ENCODE measurements at regions not wholly inside any gene's neighbourhood (a gene's known extent, or its start where the extent isn't known, plus 50 kb on each side); places are given as distances from the start of the nearest gene placed in this dataset.

DNA sequence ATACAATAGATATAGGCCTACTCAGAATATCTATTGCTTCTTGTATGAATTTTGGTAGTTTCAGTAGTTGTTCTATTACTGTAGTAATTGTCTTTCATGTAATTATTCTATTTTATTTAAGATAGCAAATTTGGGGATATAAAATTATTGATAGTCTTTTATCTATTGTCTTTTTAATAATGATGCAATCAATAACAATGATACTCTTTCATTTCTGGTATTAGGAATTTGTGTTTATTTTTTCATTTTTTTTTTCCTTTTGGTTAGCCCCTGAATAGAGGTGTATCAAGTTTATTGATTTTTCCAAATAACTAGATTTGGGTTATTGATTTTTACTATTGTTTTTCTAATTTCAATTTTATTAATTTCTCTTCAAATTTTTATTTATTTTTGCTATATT lies 1503.7 kb downstream of the REEP3 start:
- Histone ChIP-seq H3K4me3 (ENCODE audit: low read depth, low read length, poor library complexity, severe bottlenecking) (no peak overlapping the region), H3K36me3 (ENCODE audit: insufficient read depth, low read length) (no peaks in the 10 kb centered on the region), H3K9ac (ENCODE audit: low read length) (no peak overlapping the region), H2AFZ (ENCODE audit: low read length) (no peak overlapping the region), H3K9me2 (ENCODE audit: low read depth, low read length) (no peaks in the 10 kb centered on the region), H3K79me2 (ENCODE audit: insufficient read depth, low read length) (no peaks in the 10 kb centered on the region), H3K9me3 (ENCODE audit: low read length) (no peaks in the 10 kb centered on the region), H3K4me2 (ENCODE audit: low read length) (no peak overlapping the region), H3F3A (ENCODE audit: insufficient read depth, low read length) (no peaks in the 10 kb centered on the region), H4K20me1 (ENCODE audit: insufficient read depth, low read length) (no peaks in the 10 kb centered on the region), H3K4me1 (ENCODE audit: insufficient read depth, low read length, severe bottlenecking) (no peaks in the 10 kb centered on the region), H3K27me3 (ENCODE audit: insufficient read depth, low read length) (no peaks in the 10 kb centered on the region), H3K27ac (ENCODE audit: low read depth, low read length, poor library complexity, severe bottlenecking) (no peak overlapping the region)
- no peak for TF ChIP-seq EZH2 (IDR thresholded peaks at IDR 0.05; ENCODE audit: borderline replicate concordance, low read length)
- TF ChIP-seq, protein P1, sequence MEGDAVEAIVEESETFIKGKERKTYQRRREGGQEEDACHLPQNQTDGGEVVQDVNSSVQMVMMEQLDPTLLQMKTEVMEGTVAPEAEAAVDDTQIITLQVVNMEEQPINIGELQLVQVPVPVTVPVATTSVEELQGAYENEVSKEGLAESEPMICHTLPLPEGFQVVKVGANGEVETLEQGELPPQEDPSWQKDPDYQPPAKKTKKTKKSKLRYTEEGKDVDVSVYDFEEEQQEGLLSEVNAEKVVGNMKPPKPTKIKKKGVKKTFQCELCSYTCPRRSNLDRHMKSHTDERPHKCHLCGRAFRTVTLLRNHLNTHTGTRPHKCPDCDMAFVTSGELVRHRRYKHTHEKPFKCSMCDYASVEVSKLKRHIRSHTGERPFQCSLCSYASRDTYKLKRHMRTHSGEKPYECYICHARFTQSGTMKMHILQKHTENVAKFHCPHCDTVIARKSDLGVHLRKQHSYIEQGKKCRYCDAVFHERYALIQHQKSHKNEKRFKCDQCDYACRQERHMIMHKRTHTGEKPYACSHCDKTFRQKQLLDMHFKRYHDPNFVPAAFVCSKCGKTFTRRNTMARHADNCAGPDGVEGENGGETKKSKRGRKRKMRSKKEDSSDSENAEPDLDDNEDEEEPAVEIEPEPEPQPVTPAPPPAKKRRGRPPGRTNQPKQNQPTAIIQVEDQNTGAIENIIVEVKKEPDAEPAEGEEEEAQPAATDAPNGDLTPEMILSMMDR (IDR thresholded peaks at IDR 0.05; ENCODE audit: low read length), result no peak

DNA sequence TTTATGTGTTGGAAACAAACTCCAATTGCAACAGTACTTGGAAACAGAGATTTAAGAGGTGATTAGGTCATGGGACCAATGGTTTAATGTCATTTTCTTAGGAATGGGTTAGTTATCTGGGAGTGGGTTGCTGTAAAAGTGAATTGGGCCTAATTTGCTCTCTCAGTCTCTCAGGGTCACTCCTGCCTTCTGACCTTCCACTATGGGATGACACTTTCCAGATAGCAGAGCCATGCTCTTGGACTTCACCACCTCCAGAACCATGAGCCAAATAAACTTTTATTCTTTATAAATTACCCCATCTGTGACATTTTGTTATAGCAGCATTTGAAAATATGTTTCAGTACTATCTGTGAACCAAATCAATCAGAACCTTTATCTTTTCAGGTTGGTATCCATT lies 1509.1 kb downstream of the REEP3 start:
- Histone ChIP-seq H3K9ac (ENCODE audit: low read length) (no peak overlapping the region), H3K9me2 (ENCODE audit: low read depth, low read length) (no peaks in the 10 kb centered on the region), H2AFZ (ENCODE audit: low read length) (no peak overlapping the region), H4K20me1 (ENCODE audit: insufficient read depth, low read length) (no peaks in the 10 kb centered on the region), H3K4me3 (ENCODE audit: low read depth, low read length, poor library complexity, severe bottlenecking) (no peak overlapping the region), H3K79me2 (ENCODE audit: insufficient read depth, low read length) (no peaks in the 10 kb centered on the region), H3K27ac (ENCODE audit: low read depth, low read length, poor library complexity, severe bottlenecking) (no peak overlapping the region), H3K27me3 (ENCODE audit: insufficient read depth, low read length) (no peaks in the 10 kb centered on the region), H3K36me3 (ENCODE audit: insufficient read depth, low read length) (no peaks in the 10 kb centered on the region), H3F3A (ENCODE audit: insufficient read depth, low read length) (no peaks in the 10 kb centered on the region), H3K4me2 (ENCODE audit: low read length) (no peak overlapping the region), H3K4me1 (ENCODE audit: insufficient read depth, low read length, severe bottlenecking) (no peaks in the 10 kb centered on the region), H3K9me3 (ENCODE audit: low read length) (peaks cover 2% of the 10 kb centered on the region; the same call in 1 of the 2 replicates)
- no peak for TF ChIP-seq EZH2 (IDR thresholded peaks at IDR 0.05; ENCODE audit: borderline replicate concordance, low read length)
- TF ChIP-seq, protein P1 (IDR thresholded peaks at IDR 0.05; ENCODE audit: low read length), result no peak

DNA sequence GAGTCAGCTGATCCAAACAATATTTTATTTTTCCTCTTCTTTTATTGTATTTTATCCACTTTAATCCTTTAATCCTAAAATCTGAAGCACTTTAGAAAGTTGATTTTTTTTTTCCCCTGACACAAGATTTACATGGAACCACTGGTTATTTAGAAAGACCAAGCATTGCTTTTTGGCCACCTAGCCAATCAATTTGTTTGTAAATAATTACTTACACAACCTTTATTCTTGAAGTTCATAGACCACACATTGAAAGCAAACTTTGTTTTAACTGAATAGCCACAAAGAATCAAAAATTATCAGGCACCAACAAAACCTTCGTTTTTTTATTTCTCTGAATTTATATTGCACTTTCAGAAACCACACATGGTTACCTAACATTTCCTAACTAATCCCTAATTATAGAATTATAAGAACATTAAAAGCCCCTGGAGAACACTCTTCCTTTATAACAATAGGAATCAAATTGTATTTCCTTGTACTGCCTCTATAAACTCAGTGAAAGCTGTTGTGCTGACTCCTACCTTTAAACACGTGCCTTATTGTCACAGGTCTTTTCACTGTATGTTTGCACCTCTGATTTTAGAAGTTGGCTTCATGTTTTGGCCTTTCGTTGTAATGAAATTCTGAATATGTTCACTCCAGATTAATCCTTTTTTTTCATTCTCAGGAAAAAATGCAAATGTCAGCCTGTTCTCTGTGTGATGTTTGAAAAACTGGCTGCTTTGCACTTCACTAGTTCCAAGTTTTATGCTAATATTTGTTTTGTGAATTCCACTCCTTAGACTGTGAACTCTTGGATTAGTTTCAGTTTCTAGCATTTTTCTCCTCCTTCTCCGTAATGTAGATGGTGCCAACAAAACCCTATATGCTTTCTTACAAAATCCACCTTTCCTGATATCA lies 1511.9 kb downstream of the REEP3 start:
- Histone ChIP-seq H2AFZ (ENCODE audit: low read length) (no peak overlapping the region), H3K4me2 (ENCODE audit: low read length) (no peak overlapping the region)

More for the DNA sequence above, 1511.9 kb downstream of the REEP3 start:
- Histone ChIP-seq H3K4me3 (ENCODE audit: low read depth, low read length, poor library complexity, severe bottlenecking) (no peak overlapping the region), H3K4me1 (ENCODE audit: insufficient read depth, low read length, severe bottlenecking) (no peaks in the 10 kb centered on the region), H3K27me3 (ENCODE audit: insufficient read depth, low read length) (no peaks in the 10 kb centered on the region), H3K9me3 (ENCODE audit: low read length) (peaks cover 3% of the 10 kb centered on the region; the same call in 1 of the 2 replicates), H4K20me1 (ENCODE audit: insufficient read depth, low read length) (no peaks in the 10 kb centered on the region), H3K9ac (ENCODE audit: low read length) (no peak overlapping the region), H3F3A (ENCODE audit: insufficient read depth, low read length) (no peaks in the 10 kb centered on the region), H3K9me2 (ENCODE audit: low read depth, low read length) (no peaks in the 10 kb centered on the region), H3K79me2 (ENCODE audit: insufficient read depth, low read length) (no peaks in the 10 kb centered on the region), H3K36me3 (ENCODE audit: insufficient read depth, low read length) (no peaks in the 10 kb centered on the region), H3K27ac (ENCODE audit: low read depth, low read length, poor library complexity, severe bottlenecking) (no peak overlapping the region)
- TF ChIP-seq EZH2 (IDR thresholded peaks at IDR 0.05; ENCODE audit: borderline replicate concordance, low read length), result no peak
- TF ChIP-seq, protein P1 (IDR thresholded peaks at IDR 0.05; ENCODE audit: low read length), result no peak
